ENCODE measurements at regions not wholly inside any gene's neighbourhood (a gene's known extent, or its start where the extent isn't known, plus 50 kb on each side); places are given as distances from the start of the nearest gene placed in this dataset.

- TF ChIP-seq CHD1 (IDR thresholded peaks at IDR 0.05; ENCODE audit: low read depth, low read length): no peak
- no peak for TF ChIP-seq TCF7 (IDR thresholded peaks at IDR 0.05; ENCODE audit: borderline replicate concordance)
- no peak for TF ChIP-seq PBX3 (IDR thresholded peaks at IDR 0.05; ENCODE audit: insufficient replicate concordance, low read depth, low read length)
- TF ChIP-seq ATF2 (IDR thresholded peaks at IDR 0.05; ENCODE audit: low read length): no peak
- no peak for TF ChIP-seq CTCF (IDR thresholded peaks at IDR 0.05 in 2 of 3, conservative IDR thresholded peaks at IDR 0.05 in 1 of 3; ENCODE audit: control insufficient read depth in 2 of 3, extremely low read depth in 1 of 3, insufficient read depth in 1 of 3, low read depth in 3 of 3, low read length in 3 of 3)
- TF ChIP-seq MAX (IDR thresholded peaks at IDR 0.05; ENCODE audit: low read depth, low read length): no peak
- TF ChIP-seq CEBPB (IDR thresholded peaks at IDR 0.05; ENCODE audit: borderline replicate concordance in 1 of 2, low read depth in 2 of 2, low read length in 2 of 2): no peak
- no peak for TF ChIP-seq MYC (IDR thresholded peaks at IDR 0.05; ENCODE audit: insufficient read depth, insufficient read length, insufficient replicate concordance, low read length, severe bottlenecking)
- TF ChIP-seq NFYB (IDR thresholded peaks at IDR 0.05; ENCODE audit: insufficient read depth, low read depth, low read length): no peak
- no peak for TF ChIP-seq SMC3 (IDR thresholded peaks at IDR 0.05; ENCODE audit: borderline replicate concordance, low read length)
- no peak for TF ChIP-seq MLLT1 (IDR thresholded peaks at IDR 0.05)
- TF ChIP-seq EZH2 (IDR thresholded peaks at IDR 0.05; ENCODE audit: borderline replicate concordance, control insufficient read depth, low read depth, low read length): no peak
- TF ChIP-seq PKNOX1 (IDR thresholded peaks at IDR 0.05): no peak
- no peak for TF ChIP-seq POLR2A (IDR thresholded peaks at IDR 0.05; ENCODE audit: low read depth, low read length)
These were observed 373.8 kb downstream of the STIM2 start for GRCh38 chr4:27234306-27234899.

Measured in GM12878 (cell line).